ENCODE measurements at regions not wholly inside any gene's neighbourhood (a gene's known extent, or its start where the extent isn't known, plus 50 kb on each side); places are given as distances from the start of the nearest gene placed in this dataset.

DNA sequence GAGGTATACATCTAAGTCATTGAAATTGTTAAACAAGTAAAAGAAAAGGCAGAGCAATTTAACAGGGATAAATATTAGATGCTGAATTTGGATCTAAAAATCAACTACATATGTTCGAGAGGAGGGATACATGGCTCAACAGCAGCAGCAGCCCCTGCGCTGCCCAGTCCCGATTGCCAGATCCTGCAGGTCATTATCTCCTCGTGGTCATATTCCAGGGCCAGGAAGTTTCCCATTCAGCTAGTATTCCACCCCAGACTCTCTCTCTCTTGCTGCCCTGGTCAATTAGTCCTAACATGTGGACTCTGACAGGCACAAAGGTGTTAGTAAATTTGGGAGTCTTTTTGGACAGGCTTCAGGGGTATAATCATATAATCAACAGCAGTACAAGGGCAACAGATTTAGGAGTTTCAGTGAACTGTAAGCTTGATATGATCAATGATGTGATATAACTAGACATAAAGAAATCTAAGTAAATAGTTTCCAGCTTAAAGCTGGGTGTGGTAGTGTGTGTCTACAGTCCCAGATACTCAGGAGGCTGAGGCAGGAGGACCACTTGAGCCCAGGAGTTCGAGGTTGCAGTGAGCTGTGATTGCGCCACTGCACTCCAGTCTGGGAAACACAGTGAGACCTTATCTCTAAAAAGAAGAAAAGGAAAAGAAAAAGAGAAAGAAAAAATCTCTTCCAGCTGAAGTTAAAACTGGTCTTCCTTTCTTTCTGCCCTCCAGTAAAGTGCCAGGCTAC, 96.5 kb upstream of the MED13 start:
- H3K36me3 ChIP-seq (replicated peaks; ENCODE audit: insufficient read depth, low read depth) = no peaks in the 10 kb centered on the region
- WGBS (ENCODE audit: low lambda C conversion rate, missing lambda C conversion rate) = 82% methylated on average over 6 of the region's 6 CpGs
- H3K4me1 ChIP-seq (ENCODE audit: insufficient read depth) = peaks cover 11% of the 10 kb centered on the region
- no peak overlapping the region for H3K4me3 ChIP-seq
- no peaks in the 10 kb centered on the region for H3K27me3 ChIP-seq
- H3K4me2 ChIP-seq = no peak overlapping the region
- DNase-seq (ENCODE audit: low spot score) = no peak
- no peak overlapping the region for H2AFZ ChIP-seq
- H4K20me1 ChIP-seq (ENCODE audit: insufficient read depth, poor library complexity, severe bottlenecking) = no peaks in the 10 kb centered on the region
- H3K9me2 ChIP-seq (replicated peaks; ENCODE audit: insufficient read depth) = no peaks in the 10 kb centered on the region
- no peak overlapping the region for H3K27ac ChIP-seq
- H3K9me3 ChIP-seq (ENCODE audit: low read depth) = no peaks in the 10 kb centered on the region
- no peak for TF ChIP-seq EZH2phosphoT487 (IDR thresholded peaks at IDR 0.05; ENCODE audit: low read depth, severe bottlenecking, unreplicated experiment)
- TF ChIP-seq EZH2 (IDR thresholded peaks at IDR 0.05; ENCODE audit: borderline replicate concordance) = no peak
- TF ChIP-seq, protein P1, sequence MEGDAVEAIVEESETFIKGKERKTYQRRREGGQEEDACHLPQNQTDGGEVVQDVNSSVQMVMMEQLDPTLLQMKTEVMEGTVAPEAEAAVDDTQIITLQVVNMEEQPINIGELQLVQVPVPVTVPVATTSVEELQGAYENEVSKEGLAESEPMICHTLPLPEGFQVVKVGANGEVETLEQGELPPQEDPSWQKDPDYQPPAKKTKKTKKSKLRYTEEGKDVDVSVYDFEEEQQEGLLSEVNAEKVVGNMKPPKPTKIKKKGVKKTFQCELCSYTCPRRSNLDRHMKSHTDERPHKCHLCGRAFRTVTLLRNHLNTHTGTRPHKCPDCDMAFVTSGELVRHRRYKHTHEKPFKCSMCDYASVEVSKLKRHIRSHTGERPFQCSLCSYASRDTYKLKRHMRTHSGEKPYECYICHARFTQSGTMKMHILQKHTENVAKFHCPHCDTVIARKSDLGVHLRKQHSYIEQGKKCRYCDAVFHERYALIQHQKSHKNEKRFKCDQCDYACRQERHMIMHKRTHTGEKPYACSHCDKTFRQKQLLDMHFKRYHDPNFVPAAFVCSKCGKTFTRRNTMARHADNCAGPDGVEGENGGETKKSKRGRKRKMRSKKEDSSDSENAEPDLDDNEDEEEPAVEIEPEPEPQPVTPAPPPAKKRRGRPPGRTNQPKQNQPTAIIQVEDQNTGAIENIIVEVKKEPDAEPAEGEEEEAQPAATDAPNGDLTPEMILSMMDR (IDR thresholded peaks at IDR 0.05; ENCODE audit: poor library complexity) = no peak
- H3K79me2 ChIP-seq = no peaks in the 10 kb centered on the region

DNA sequence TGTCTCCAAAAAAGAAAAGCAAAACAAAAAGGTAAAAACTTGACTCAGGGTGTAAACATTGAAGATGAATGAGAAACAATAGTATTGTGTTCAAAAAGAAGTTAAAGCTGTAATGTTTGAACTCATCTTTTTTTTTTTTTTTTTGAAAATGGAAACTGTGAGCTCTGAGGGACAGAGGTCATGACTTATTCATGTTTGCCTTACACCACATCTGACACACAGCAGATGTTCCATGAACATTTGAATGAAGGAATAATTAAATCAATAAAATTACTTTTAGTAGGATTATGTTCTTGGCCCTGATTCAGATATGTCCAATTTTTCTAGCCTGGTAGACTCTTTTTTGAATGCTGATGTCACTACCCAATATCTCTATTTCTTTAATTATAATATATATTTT, 95.7 kb upstream of the MED13 start:
- no peak for DNase-seq (ENCODE audit: low spot score)
- Histone ChIP-seq H3K27me3 (no peaks in the 10 kb centered on the region), H2AFZ (no peak overlapping the region), H3K9me3 (ENCODE audit: low read depth) (no peaks in the 10 kb centered on the region), H3K4me1 (ENCODE audit: insufficient read depth) (peaks cover 11% of the 10 kb centered on the region), H3K79me2 (no peaks in the 10 kb centered on the region), H3K9me2 (replicated peaks; ENCODE audit: insufficient read depth) (no peaks in the 10 kb centered on the region), H4K20me1 (ENCODE audit: insufficient read depth, poor library complexity, severe bottlenecking) (no peaks in the 10 kb centered on the region), H3K36me3 (replicated peaks; ENCODE audit: insufficient read depth, low read depth) (no peaks in the 10 kb centered on the region), H3K27ac (no peak overlapping the region), H3K4me3 (no peak overlapping the region), H3K4me2 (no peak overlapping the region)
- TF ChIP-seq, protein P1 (IDR thresholded peaks at IDR 0.05; ENCODE audit: poor library complexity) = no peak

DNA sequence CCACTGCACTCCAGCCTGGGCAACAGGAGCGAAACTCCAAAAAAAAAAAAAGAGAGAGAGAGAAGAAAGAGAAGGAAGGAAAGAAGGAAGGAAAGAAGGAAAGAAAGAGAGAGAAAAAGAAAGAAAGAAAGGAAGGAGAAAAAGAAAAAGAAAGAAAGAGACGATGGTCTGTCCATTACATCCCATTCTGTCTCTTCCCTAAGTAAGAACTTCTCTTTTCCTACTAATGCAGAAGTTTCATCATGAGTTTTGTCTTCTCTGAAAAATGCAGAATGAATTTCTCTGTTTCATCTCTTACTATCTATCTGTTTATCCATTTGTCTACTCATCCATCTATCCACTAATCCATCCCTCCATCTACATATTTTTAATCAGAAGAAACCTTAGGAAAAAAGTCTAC, 94.9 kb upstream of the MED13 start:
- no peak overlapping the region for H3K27ac ChIP-seq
- H4K20me1 ChIP-seq (ENCODE audit: insufficient read depth, poor library complexity, severe bottlenecking) = no peaks in the 10 kb centered on the region
- no peak overlapping the region for H3K4me3 ChIP-seq
- DNase-seq (ENCODE audit: low spot score) = no peak
- no peak for TF ChIP-seq EZH2phosphoT487 (IDR thresholded peaks at IDR 0.05; ENCODE audit: low read depth, severe bottlenecking, unreplicated experiment)
- no peak for TF ChIP-seq EZH2 (IDR thresholded peaks at IDR 0.05; ENCODE audit: borderline replicate concordance)
- TF ChIP-seq, protein P1 (IDR thresholded peaks at IDR 0.05; ENCODE audit: poor library complexity) = no peak
- H2AFZ ChIP-seq = no peak overlapping the region
- WGBS (ENCODE audit: low lambda C conversion rate, missing lambda C conversion rate) = 95% methylated on average over 2 of the region's 2 CpGs
- H3K36me3 ChIP-seq (replicated peaks; ENCODE audit: insufficient read depth, low read depth) = no peaks in the 10 kb centered on the region
- no peaks in the 10 kb centered on the region for H3K9me3 ChIP-seq (ENCODE audit: low read depth)
- H3K9me2 ChIP-seq (replicated peaks; ENCODE audit: insufficient read depth) = no peaks in the 10 kb centered on the region
- H3K27me3 ChIP-seq = no peaks in the 10 kb centered on the region
- peaks cover 11% of the 10 kb centered on the region for H3K4me1 ChIP-seq (ENCODE audit: insufficient read depth)
- no peak overlapping the region for H3K4me2 ChIP-seq
- no peaks in the 10 kb centered on the region for H3K79me2 ChIP-seq

DNA sequence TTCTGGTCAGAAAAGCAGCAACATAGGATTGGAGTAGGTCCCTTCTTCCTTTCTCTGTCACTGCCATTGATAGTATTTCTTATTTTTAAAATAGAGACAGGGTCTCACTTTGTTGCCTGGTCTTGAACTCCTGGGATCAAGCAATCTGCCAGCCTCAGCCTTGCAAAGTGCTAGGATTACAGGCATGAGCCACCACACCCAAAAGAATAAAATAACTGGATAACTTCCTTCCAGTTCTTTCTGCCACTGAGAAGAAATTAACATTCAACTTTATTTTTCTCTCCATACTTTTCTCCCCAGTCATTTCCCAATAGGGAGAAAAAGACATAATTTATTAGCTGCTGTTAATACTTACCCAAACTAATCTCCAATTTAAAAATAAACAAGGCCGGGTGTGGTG, 91.9 kb upstream of the MED13 start:
- Histone ChIP-seq H3K9me3 (ENCODE audit: low read depth) (no peaks in the 10 kb centered on the region), H3K9me2 (replicated peaks; ENCODE audit: insufficient read depth) (no peaks in the 10 kb centered on the region), H4K20me1 (ENCODE audit: insufficient read depth, poor library complexity, severe bottlenecking) (no peaks in the 10 kb centered on the region), H2AFZ (no peak overlapping the region), H3K4me2 (no peak overlapping the region), H3K79me2 (no peaks in the 10 kb centered on the region), H3K27me3 (no peaks in the 10 kb centered on the region), H3K4me3 (no peak overlapping the region), H3K4me1 (ENCODE audit: insufficient read depth) (no peaks in the 10 kb centered on the region), H3K27ac (no peak overlapping the region), H3K36me3 (replicated peaks; ENCODE audit: insufficient read depth, low read depth) (no peaks in the 10 kb centered on the region)
- 70% methylated on average over 1 of the region's 1 CpG for WGBS (ENCODE audit: low lambda C conversion rate, missing lambda C conversion rate)
- TF ChIP-seq, protein P1 (IDR thresholded peaks at IDR 0.05; ENCODE audit: poor library complexity) = no peak
- TF ChIP-seq EZH2 (IDR thresholded peaks at IDR 0.05; ENCODE audit: borderline replicate concordance) (no peak), EZH2phosphoT487 (IDR thresholded peaks at IDR 0.05; ENCODE audit: low read depth, severe bottlenecking, unreplicated experiment) (no peak)
- no peak for DNase-seq (ENCODE audit: low spot score)

All from hepatocyte (in vitro differentiated cells).